ENCODE measurements at regions not wholly inside any gene's neighbourhood (a gene's known extent, or its start where the extent isn't known, plus 50 kb on each side); places are given as distances from the start of the nearest gene placed in this dataset.

DNA sequence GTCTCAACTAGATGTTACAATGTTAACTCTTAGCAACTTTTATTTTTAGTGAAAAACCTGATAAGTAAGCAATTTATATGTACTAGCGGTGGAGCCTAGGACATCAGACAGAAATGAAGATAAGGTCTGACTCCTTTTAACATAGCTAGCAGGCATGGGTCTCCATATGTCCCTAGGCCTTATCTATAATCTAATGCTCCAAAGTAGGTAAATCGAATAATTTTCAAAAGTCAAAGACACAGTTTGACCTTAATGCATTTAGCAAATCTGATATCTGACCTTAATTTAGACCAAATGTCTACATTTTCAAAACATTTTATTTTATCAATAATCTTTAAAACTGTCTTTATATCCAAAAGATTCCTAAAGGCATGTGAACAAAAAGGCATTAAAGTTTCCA, 305.0 kb upstream of the CCNH start:
- H3K4me3 ChIP-seq (ENCODE audit: low read length): no peak overlapping the region
- TF ChIP-seq, protein P1, sequence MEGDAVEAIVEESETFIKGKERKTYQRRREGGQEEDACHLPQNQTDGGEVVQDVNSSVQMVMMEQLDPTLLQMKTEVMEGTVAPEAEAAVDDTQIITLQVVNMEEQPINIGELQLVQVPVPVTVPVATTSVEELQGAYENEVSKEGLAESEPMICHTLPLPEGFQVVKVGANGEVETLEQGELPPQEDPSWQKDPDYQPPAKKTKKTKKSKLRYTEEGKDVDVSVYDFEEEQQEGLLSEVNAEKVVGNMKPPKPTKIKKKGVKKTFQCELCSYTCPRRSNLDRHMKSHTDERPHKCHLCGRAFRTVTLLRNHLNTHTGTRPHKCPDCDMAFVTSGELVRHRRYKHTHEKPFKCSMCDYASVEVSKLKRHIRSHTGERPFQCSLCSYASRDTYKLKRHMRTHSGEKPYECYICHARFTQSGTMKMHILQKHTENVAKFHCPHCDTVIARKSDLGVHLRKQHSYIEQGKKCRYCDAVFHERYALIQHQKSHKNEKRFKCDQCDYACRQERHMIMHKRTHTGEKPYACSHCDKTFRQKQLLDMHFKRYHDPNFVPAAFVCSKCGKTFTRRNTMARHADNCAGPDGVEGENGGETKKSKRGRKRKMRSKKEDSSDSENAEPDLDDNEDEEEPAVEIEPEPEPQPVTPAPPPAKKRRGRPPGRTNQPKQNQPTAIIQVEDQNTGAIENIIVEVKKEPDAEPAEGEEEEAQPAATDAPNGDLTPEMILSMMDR (IDR thresholded peaks at IDR 0.05; ENCODE audit: insufficient read depth, low read depth, low read length, missing control alignments): no peak
- no peak for DNase-seq (ENCODE audit: low read depth)

DNA sequence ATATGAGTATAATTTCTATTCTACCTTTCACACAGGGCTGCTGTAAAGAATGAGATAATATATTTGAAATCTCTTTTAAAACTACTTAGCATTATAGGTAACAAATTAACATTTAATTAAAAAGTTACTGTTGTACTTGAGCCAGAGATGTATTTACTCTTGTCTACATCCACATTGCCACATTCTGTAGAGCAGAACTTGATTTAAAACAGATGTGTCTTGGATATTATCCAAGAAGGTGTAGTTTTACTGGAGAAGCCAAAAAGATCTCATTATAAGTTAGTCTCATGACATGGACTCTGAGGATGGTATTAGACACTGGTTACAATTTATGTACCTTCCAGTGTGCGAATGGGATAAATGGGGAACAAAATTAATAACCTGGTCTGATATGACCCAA, 293.1 kb upstream of the CCNH start:
- H3K4me3 ChIP-seq (ENCODE audit: low read length): no peak overlapping the region
- TF ChIP-seq, protein P1 (IDR thresholded peaks at IDR 0.05; ENCODE audit: insufficient read depth, low read depth, low read length, missing control alignments): no peak
- no peak for DNase-seq (ENCODE audit: low read depth)

DNA sequence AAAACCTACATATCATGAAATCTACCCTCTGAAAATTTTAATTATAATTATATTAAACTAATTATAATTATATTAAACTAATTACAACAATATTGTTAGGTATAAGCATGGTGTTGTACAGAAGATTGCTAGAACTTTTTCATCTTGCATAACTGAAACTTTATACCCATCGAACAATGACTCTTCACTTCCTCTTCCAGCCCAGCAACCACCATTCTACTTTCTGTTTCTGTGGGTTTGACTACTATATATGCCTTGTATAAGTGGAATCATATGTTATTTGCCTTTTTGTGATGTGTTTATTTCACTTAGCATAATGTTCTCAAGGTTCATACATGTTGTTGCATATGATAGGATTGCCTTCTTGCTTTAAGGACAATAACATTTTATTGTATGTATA, 274.2 kb upstream of the CCNH start:
- H3K4me3 ChIP-seq (ENCODE audit: low read length): no peak overlapping the region
- TF ChIP-seq, protein P1 (IDR thresholded peaks at IDR 0.05; ENCODE audit: insufficient read depth, low read depth, low read length, missing control alignments): no peak
- no peak for DNase-seq (ENCODE audit: low read depth)

DNA sequence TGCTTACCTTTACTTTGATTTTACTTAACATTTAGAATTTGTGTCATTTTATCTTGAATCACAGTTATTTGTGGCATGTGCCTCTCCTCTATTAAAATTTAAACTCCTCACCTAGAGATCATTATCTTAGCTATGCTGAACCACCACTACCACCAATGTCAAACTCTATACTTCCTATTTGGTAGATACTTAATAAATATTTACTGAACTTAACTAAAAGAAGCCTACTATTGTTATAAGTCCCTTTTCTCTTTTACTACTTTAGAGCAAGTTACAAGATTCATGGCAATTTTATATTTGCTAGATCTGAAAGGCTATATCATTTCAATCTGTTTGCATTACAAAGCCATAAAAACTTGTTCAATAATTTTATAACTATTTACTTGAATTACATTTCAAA, 273.3 kb upstream of the CCNH start:
- DNase-seq (ENCODE audit: low read depth): no peak
- H3K4me3 ChIP-seq (ENCODE audit: low read length): no peak overlapping the region
- TF ChIP-seq, protein P1 (IDR thresholded peaks at IDR 0.05; ENCODE audit: insufficient read depth, low read depth, low read length, missing control alignments): no peak

DNA sequence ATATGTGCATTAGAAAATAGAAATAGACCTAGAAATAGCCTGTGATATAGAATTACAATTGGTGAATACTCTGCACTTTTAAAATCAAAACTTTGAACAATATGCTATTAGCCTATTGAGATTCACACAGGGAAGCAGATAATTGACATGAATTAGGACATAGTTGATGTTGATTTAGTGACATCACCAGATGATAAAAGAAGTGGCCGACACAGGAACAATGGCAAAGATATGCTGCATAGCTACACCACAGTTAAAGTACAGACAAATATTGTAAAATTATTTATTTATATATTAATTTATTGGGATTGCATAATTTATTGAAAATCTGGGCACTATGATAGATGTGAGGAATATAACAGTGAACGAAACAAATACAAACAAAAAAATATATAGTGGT, 261.5 kb upstream of the CCNH start:
- no peak overlapping the region for H3K4me3 ChIP-seq (ENCODE audit: low read length)
- DNase-seq (ENCODE audit: low read depth): no peak
- TF ChIP-seq, protein P1 (IDR thresholded peaks at IDR 0.05; ENCODE audit: insufficient read depth, low read depth, low read length, missing control alignments): no peak

DNA sequence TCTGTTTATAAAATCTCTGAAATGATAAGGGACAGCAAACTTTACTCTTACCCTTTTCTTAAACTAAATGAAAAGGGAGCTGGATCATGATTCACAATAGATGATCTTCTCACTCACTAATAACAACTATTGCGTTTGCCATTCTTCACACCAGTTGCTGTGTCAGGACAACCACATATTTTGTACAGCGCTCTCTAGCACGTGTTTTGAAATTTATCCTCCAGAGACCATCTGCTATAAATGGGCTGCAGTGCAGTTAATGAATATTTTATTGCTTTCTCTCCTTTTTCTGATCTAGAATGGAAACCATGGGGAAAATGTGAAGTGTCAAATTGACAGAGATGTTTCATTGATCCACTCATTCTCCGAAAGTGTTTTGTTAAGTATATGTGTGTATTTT, 258.4 kb upstream of the CCNH start:
- no peak overlapping the region for H3K4me3 ChIP-seq (ENCODE audit: low read length)
- DNase-seq (ENCODE audit: low read depth): no peak
- TF ChIP-seq, protein P1 (IDR thresholded peaks at IDR 0.05; ENCODE audit: insufficient read depth, low read depth, low read length, missing control alignments): no peak

DNA sequence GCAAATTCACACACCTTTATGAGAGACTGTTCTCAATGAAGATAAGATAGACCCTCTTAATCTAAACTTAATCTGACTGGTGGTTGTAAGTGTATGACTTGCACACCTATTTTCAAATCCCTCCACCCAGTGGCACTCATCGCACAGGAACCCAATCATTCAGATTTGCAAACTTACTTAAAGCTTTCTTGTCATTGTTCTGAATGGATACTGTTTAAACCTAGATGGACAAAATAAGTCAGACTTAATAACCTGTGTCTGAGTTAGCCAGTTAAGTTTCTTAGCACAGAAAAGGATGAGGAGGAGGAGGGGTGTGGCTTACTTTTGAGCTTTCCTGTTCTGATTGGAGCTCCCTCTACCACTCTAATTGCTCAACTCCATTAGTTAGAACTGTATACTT, 252.4 kb upstream of the CCNH start:
- no peak for DNase-seq (ENCODE audit: low read depth)
- H3K4me3 ChIP-seq (ENCODE audit: low read length): no peak overlapping the region
- TF ChIP-seq, protein P1 (IDR thresholded peaks at IDR 0.05; ENCODE audit: insufficient read depth, low read depth, low read length, missing control alignments): no peak
